Gastroesophageal sphincter (tissue), 3 donors: ENCODE measurements at regions not wholly inside any gene's neighbourhood (a gene's known extent, or its start where the extent isn't known, plus 50 kb on each side); places are given as distances from the start of the nearest gene placed in this dataset.

ENCODE experiments used
- POLR2A ChIP-seq, 2 donors: fragments of 450-650 bp; IDR thresholded peaks; one replicate each; pipeline ENCODE4 v1.6.1; 2017; ENCODE audit warnings: antibody characterized with exemption in 2 of 2, mild to moderate bottlenecking in 2 of 2, moderate library complexity in 1 of 2
- POLR2AphosphoS5 ChIP-seq: sonication (generic); formaldehyde crosslinking; IDR thresholded peaks from one replicate; pipeline ENCODE4 v1.6.1; 2017; ENCODE audit warnings: antibody characterized with exemption
- TF ChIP-seq, protein P1 (sequence below), 4 experiments: fragments of 200-600 bp in 2 of 4; fragments of 450-650 bp in 2 of 4; sonication (generic) in 1 of 4; IDR thresholded peaks; one replicate each; pipeline ENCODE4 v1.5.1; 2017 to 2019; ENCODE audit warnings: antibody characterized with exemption in 4 of 4, mild to moderate bottlenecking in 2 of 4, moderate library complexity in 2 of 4

DNA sequence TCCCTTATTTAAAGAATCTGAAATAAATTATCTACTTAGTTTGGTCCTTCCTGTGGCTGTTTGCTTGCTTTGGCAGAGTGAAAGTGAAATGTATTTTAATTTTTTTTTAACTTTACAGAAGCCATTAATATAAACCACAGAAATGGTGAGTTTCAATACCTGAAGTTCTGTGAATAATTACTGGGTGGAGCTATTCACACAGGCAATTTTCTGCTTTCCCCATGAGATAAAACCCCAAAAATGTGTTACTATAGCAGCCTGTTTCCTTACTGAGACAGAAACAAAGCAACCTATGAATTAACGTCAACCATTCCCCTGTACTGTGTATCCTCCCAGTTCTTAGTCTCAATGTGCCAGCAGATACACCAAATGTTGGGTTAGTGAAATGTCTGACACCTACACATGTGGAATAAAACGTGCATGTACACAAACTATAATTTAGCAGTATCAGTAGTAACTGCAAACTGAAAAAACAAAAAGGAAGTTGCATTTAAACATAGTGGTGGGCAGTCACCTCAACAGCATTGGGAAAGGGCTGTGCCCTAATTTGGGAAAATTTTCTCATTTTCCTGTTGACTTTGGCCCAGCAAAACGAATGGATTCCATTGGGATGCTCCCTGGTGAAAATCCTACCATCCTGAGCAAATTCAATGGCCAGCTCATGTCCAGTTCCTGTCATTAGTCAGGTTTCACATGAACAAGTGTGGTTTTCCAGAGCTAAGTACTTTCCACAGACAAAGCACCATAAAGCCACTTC, 73.1 kb upstream of the RMDN2 start:
- TF ChIP-seq, protein P1, sequence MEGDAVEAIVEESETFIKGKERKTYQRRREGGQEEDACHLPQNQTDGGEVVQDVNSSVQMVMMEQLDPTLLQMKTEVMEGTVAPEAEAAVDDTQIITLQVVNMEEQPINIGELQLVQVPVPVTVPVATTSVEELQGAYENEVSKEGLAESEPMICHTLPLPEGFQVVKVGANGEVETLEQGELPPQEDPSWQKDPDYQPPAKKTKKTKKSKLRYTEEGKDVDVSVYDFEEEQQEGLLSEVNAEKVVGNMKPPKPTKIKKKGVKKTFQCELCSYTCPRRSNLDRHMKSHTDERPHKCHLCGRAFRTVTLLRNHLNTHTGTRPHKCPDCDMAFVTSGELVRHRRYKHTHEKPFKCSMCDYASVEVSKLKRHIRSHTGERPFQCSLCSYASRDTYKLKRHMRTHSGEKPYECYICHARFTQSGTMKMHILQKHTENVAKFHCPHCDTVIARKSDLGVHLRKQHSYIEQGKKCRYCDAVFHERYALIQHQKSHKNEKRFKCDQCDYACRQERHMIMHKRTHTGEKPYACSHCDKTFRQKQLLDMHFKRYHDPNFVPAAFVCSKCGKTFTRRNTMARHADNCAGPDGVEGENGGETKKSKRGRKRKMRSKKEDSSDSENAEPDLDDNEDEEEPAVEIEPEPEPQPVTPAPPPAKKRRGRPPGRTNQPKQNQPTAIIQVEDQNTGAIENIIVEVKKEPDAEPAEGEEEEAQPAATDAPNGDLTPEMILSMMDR (IDR thresholded peaks at IDR 0.05): no peak
- TF ChIP-seq POLR2A (IDR thresholded peaks at IDR 0.05) (no peak), POLR2AphosphoS5 (no peak)
